Activated CD4-positive, alpha-beta T cell treated with anti-CD3 and anti-CD28 coated beads, Interleukin-10, Interleukin-2, amounts not matched to agents 100 ng/mL and 50 ng/mL, durations not matched to agents 16 hours and 8 hours (primary cell): ENCODE measurements at regions not wholly inside any gene's neighbourhood (a gene's known extent, or its start where the extent isn't known, plus 50 kb on each side); places are given as distances from the start of the nearest gene placed in this dataset.
"Not testable (repeated sequence)": the region's sequence is repeated elsewhere in the genome, so short reads cannot be mapped to it uniquely, and the experiment has no call there.

Experiments
- DNase-seq: peaks from one replicate; pipeline ENCODE4 v3.0.0-alpha.2; 2020

- DNase-seq = not testable (repeated sequence)
Observed at GRCh38 chr2:91498065-91498449, 2806.6 kb downstream of the RPIA start.

GRCh38 chr2:91498513-91499250 lies 2807.2 kb downstream of the RPIA start:
- DNase-seq = not testable (repeated sequence)

GRCh38 chr2:91499431-91500050 lies 2808.1 kb downstream of the RPIA start:
- DNase-seq = not testable (repeated sequence)

GRCh38 chr2:91500246-91500977 lies 2808.9 kb downstream of the RPIA start:
- DNase-seq = not testable (repeated sequence)

- not testable (repeated sequence) for DNase-seq
Observed at GRCh38 chr2:91500978-91501310, 2809.5 kb downstream of the RPIA start.

- not testable (repeated sequence) for DNase-seq
Observed at GRCh38 chr2:91501481-91502080, 2810.1 kb downstream of the RPIA start.

- not testable (repeated sequence) for DNase-seq
Observed at GRCh38 chr2:91503572-91503958, 2812.1 kb downstream of the RPIA start.

GRCh38 chr2:91503959-91504741 lies 2812.7 kb downstream of the RPIA start:
- DNase-seq = not testable (repeated sequence)

- DNase-seq = not testable (repeated sequence)
Observed at GRCh38 chr2:91508816-91509215, 2817.3 kb downstream of the RPIA start.

- DNase-seq = not testable (repeated sequence)
Observed at GRCh38 chr2:91509276-91509675, 2817.8 kb downstream of the RPIA start.

- DNase-seq = not testable (repeated sequence)
Observed at GRCh38 chr2:91511166-91511565, 2819.7 kb downstream of the RPIA start.

GRCh38 chr2:91515966-91516365 lies 2824.5 kb downstream of the RPIA start:
- DNase-seq = not testable (repeated sequence)

GRCh38 chr2:91516669-91517068 lies 2825.2 kb downstream of the RPIA start:
- DNase-seq = not testable (repeated sequence)

GRCh38 chr2:91517846-91518245 lies 2826.4 kb downstream of the RPIA start:
- not testable (repeated sequence) for DNase-seq

- DNase-seq = not testable (repeated sequence)
Observed at GRCh38 chr2:91518361-91518981, 2827.0 kb downstream of the RPIA start.

- not testable (repeated sequence) for DNase-seq
Observed at GRCh38 chr2:91519359-91519758, 2827.9 kb downstream of the RPIA start.

- not testable (repeated sequence) for DNase-seq
Observed at GRCh38 chr2:91519914-91520313, 2828.4 kb downstream of the RPIA start.

GRCh38 chr2:91520523-91520922 lies 2829.1 kb downstream of the RPIA start:
- not testable (repeated sequence) for DNase-seq

- not testable (repeated sequence) for DNase-seq
Observed at GRCh38 chr2:91520972-91521535, 2829.6 kb downstream of the RPIA start.

- DNase-seq = not testable (repeated sequence)
Observed at GRCh38 chr2:91521944-91522343, 2830.5 kb downstream of the RPIA start.

GRCh38 chr2:91522877-91523276 lies 2831.4 kb downstream of the RPIA start:
- not testable (repeated sequence) for DNase-seq

- DNase-seq = not testable (repeated sequence)
Observed at GRCh38 chr2:91523751-91524150, 2832.3 kb downstream of the RPIA start.
